PFSK-1 (cell line): ENCODE measurements at regions not wholly inside any gene's neighbourhood (a gene's known extent, or its start where the extent isn't known, plus 50 kb on each side); places are given as distances from the start of the nearest gene placed in this dataset.

Experiments used
- POLR2AphosphoS5 ChIP-seq: IDR thresholded peaks from 2 replicates; pipeline ENCODE4 v1.6.1; 2012; ENCODE audit warnings: low read depth, mild to moderate bottlenecking, control low read depth, low read length, moderate library complexity
- TAF1 ChIP-seq: IDR thresholded peaks from 2 replicates; pipeline ENCODE4 v1.6.1; 2012; ENCODE audit warnings: low read length, control low read depth, borderline replicate concordance; ENCODE audit not compliant: insufficient read depth

GRCh38 chr10:61547297-61547696 is 94.1 kb upstream of the TMEM26 start:
- TF ChIP-seq POLR2AphosphoS5 (no peak), TAF1 (no peak)
